Astrocyte of the hippocampus (primary cell): ENCODE measurements at regions not wholly inside any gene's neighbourhood (a gene's known extent, or its start where the extent isn't known, plus 50 kb on each side); places are given as distances from the start of the nearest gene placed in this dataset.

ENCODE experiments used
- DNase-seq: peaks from one replicate; pipeline ENCODE4 v3.0.0; 2011; ENCODE audit warnings: low read depth, low spot score

GRCh38 chr2:120476141-120476540 is 130.2 kb downstream of the INHBB start:
- DNase-seq = no peak

DNA sequence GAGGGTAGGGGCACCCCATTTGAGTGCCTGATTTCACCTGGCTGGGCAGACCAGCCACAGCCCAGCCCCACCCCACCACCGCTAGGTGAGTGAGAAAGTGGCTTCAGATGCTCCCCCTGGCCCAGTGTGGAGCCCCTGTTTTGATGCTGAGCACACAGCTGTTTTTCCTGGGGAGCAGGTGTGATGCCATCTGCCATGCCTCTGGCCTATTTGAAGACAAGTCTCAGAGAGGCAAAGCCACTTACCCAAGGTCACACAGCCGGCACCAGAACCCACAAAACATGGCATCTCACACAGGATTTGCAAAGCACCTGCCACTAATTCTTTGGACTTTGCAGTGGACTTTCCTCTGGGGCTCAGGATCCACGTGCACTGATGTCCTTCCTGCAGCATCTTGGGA is 131.3 kb downstream of the INHBB start:
- DNase-seq = no peak

GRCh38 chr2:120477831-120478481 is 132.0 kb downstream of the INHBB start:
- DNase-seq = no peak

DNA sequence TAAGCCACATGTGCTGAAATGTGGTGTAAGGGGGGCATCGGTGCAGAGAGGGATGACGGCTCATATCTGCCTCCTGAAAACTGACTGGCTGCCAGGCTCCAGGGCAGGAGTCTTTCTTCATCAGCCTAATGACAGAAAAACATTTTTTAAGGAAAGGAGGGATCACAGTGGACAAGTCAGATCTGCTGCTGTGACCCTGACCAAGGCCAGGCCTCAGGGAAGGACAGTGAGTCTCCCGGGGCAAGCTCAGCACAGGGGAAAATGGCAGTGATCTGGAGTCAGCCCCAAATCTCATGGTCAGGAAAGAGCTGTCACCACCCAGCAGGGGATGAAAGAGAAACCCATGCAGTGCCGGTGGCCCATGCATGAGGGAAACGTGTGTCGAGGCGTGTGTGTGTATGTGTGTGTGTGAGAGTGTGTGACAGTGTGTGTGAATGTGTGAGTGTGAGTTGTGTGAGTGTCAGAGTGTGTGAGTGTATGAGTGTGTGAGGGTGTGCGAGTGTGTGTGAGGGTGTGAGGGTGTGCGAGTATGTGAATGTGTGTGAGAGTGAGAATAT is 134.5 kb downstream of the INHBB start:
- DNase-seq = no peak

- DNase-seq = no peak
These were observed 135.0 kb downstream of the INHBB start for GRCh38 chr2:120480903-120481445.

DNA sequence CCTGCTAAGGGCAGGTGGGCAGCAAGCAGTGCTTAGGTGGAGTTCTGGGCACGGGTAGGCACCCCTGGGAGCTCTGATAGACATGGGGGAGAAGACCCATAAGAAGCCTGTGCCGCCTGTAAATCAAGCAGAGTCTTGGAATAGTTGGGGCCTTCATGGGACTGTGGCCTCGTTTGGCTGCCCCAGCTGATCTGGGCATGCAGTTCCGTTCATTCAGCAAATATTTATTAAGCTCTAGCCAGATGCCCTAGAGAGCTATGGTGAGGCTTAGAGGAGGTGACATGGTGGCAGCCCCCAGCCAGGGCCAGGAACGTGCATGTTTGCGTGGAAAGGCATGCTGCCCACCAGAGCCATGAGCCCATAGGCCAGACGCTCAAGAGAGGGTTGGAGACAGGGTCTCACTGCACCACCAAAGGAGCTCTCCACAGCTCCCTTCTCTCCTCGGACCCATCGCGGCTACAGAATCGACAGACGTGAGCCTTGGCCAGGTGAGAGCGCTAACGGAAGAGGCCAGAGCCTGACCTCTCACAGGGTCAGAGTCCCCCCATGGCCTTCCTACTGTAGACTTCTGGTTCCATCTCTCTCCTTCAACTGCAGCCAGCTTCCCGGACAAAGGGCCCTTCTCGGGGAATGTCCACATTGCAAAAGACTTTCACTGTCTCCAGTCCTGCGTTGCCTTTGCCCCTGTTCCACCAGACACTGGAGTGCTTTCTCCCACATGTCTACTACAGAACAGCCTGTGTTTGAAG is 135.7 kb downstream of the INHBB start:
- no peak for DNase-seq

- DNase-seq = no peak
These were observed 136.4 kb downstream of the INHBB start for GRCh38 chr2:120482334-120482733.

DNA sequence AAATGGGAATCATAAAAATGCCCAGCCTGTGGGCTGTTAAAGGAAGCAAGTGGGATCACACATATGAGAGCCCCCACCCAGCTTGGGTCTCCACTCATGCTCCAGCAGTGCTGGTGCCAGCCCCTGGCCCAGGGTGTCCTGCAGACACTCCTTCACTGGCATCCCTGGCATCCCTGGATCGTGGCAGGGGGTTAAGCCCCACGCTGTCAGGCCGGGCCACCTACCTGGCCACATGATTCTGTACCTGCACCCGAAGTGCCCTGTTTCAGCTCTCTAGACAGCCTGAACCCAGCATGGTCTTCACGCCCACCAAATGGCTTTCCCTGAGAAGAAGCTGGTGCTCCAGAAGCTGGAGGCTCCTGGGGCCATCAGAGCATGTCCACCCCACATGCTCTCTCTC is 137.4 kb downstream of the INHBB start:
- no peak for DNase-seq

DNA sequence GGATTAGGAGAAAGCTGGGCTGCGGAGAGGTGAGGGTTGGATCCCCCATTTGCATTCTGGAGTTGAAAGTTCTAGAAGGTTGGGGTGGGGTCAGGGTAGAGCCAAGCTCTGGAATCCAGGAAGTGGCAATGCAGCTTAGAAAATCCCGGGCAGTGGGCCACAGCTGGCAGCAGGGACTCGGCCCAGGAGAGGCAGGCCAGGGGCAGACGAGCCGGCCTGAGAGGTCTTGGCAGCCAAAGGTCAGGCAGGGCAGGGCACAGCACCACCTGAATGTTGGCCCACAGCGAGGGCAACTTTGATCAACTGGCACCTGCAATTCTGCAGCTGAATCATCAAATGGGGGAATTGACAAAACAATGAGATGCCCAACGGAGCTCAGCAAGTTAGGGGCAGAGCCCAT is 139.2 kb downstream of the INHBB start:
- DNase-seq = no peak

- no peak for DNase-seq
These were observed 140.5 kb downstream of the INHBB start for GRCh38 chr2:120486441-120486840.

DNA sequence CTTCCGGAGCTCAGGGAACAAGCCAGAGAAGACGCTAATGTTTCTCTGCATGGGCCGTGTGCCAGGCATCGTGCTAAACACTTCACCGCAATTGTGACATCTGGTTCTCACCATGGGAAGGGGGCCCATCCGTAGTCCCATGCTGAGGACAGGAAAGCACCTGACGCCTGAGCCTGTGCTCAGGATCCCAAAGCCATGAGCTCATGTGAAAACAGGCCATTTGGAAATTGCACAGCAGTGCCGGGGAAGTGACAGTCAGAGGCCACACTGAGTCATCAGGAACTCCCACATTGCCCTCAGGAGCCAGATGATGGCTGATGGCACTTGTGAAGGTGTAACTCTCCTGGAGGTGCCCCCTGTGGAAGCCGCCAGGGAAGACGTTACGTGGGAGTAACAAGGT is 141.0 kb downstream of the INHBB start:
- DNase-seq = no peak

GRCh38 chr2:120488531-120488930 is 142.6 kb downstream of the INHBB start:
- no peak for DNase-seq

GRCh38 chr2:120489023-120489422 is 143.1 kb downstream of the INHBB start:
- DNase-seq = no peak

GRCh38 chr2:120490091-120490798 is 144.3 kb downstream of the INHBB start:
- DNase-seq = no peak

DNA sequence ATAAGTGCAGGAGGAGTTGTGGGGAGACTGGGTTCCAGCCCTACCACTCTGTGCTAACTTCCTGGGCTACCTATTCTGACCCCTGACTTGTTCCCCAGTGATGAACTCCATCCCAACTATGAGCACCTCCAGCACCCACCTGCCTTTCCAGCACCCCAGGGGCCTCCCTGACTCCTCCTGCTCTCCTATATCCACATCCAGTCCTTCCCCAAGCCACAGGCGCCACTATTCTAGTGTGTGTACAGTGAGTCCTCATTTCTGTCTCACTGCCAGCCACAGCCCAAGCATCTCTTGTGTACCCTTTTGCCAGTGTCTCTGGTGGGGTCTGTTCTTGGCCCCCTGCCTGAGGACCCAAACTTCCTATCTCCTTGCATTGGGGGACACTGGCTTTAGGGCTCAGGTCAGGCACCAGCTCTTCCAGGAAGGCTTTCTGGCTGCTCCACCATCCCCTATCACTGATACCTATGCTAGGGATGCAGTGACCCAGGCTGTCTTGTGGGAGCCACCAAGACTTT is 145.2 kb downstream of the INHBB start:
- no peak for DNase-seq

GRCh38 chr2:120493231-120493630 is 147.3 kb downstream of the INHBB start:
- DNase-seq = no peak

DNA sequence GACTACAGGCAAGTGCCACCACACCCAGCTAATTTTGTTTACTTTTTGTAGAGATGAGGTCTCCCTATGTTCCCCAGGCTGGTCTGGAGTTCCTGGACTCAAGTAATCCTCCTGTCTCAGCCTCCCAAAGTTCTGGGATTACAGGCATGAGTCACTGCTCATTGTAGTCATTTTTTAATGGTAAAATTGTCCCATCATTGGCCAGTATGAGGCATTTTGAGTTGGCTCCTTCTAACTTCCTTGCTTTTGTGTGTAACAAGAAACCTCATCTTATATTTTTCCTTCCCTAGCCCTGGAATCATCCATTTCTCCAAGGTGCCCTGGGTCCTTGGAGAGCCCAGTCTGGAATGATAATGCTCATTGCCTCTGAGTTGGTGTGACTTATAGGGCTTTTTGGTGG is 148.5 kb downstream of the INHBB start:
- DNase-seq = no peak

- DNase-seq = no peak
These were observed 149.7 kb downstream of the INHBB start for GRCh38 chr2:120495586-120495985.

DNA sequence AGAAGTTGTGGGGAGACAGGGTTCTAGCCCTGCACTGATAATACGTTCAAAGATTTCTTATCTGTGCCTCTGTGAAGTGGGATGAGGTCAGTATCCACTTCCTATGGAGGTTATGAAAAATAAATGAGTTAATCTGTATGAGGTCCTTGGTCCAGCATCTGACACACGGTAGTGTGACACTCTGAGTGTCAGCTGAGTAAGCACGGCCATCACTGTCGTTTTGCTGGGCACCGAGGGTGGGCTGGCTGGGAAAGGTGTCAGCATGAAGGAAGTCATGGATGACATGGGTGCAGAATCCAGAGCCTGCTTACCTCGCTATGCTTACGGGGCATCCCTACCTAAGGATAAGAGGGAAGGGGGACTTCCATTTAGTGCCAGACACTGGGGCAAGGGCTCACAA is 150.3 kb downstream of the INHBB start:
- DNase-seq = no peak

DNA sequence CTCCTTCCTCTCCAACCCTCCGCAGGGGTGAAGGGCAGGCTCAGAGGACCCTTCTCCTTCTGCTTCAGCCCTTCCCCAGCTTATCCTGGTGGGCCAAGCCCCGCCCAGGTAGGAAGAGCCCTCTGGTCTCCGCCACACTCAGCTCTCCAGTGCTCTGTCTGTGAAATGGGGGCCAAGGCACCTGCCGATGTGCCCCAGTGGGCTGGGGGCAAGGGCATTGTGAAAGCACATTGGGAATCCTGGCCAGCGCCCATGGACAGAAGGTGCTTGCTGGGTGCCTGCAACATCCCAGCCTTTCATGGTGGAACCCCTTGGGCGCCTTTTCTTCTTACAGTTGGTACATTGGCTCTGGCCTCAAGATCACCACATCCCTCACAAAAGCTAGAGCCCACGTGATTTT is 150.8 kb downstream of the INHBB start:
- DNase-seq = no peak

- DNase-seq = no peak
These were observed 151.5 kb downstream of the INHBB start for GRCh38 chr2:120497261-120497977.
